ENCODE measurements at regions not wholly inside any gene's neighbourhood (a gene's known extent, or its start where the extent isn't known, plus 50 kb on each side); places are given as distances from the start of the nearest gene placed in this dataset.

- no peak for DNase-seq
Measured at GRCh38 chr12:42780671-42781070, 191.1 kb upstream of the PRICKLE1 start.

GRCh38 chr12:42779186-42779859 is 189.8 kb upstream of the PRICKLE1 start:
- DNase-seq, result no peak

GRCh38 chr12:42776396-42776795 is 186.8 kb upstream of the PRICKLE1 start:
- no peak for DNase-seq

- no peak for DNase-seq
Measured at GRCh38 chr12:42774238-42774637, 184.7 kb upstream of the PRICKLE1 start.

- no peak for DNase-seq
Measured at GRCh38 chr12:42770261-42770660, 180.7 kb upstream of the PRICKLE1 start.

- no peak for DNase-seq
Measured at GRCh38 chr12:42769455-42769854, 179.9 kb upstream of the PRICKLE1 start.

GRCh38 chr12:42767998-42768397 is 178.5 kb upstream of the PRICKLE1 start:
- no peak for DNase-seq

- no peak for DNase-seq
Measured at GRCh38 chr12:42767326-42767954, 177.9 kb upstream of the PRICKLE1 start.

GRCh38 chr12:42766754-42767153 is 177.2 kb upstream of the PRICKLE1 start:
- no peak for DNase-seq

- DNase-seq, result no peak
Measured at GRCh38 chr12:42766026-42766425, 176.5 kb upstream of the PRICKLE1 start.

GRCh38 chr12:42763682-42764081 is 174.1 kb upstream of the PRICKLE1 start:
- DNase-seq, result no peak

- no peak for DNase-seq
Measured at GRCh38 chr12:42762395-42762925, 172.9 kb upstream of the PRICKLE1 start.

GRCh38 chr12:42761601-42762350 is 172.2 kb upstream of the PRICKLE1 start:
- DNase-seq, result no peak

GRCh38 chr12:42761086-42761485 is 171.5 kb upstream of the PRICKLE1 start:
- DNase-seq, result no peak

GRCh38 chr12:42760550-42760949 is 171.0 kb upstream of the PRICKLE1 start:
- DNase-seq, result no peak

- DNase-seq, result no peak
Measured at GRCh38 chr12:42759622-42760273, 170.2 kb upstream of the PRICKLE1 start.

- DNase-seq, result no peak
Measured at GRCh38 chr12:42758806-42759205, 169.3 kb upstream of the PRICKLE1 start.

- DNase-seq, result no peak
Measured at GRCh38 chr12:42757624-42758119, 168.1 kb upstream of the PRICKLE1 start.

- DNase-seq, result no peak
Measured at GRCh38 chr12:42756841-42757623, 167.5 kb upstream of the PRICKLE1 start.

GRCh38 chr12:42750356-42750755 is 160.8 kb upstream of the PRICKLE1 start:
- DNase-seq, result no peak

GRCh38 chr12:42749239-42749638 is 159.7 kb upstream of the PRICKLE1 start:
- no peak for DNase-seq

GRCh38 chr12:42744539-42745182 is 155.1 kb upstream of the PRICKLE1 start:
- DNase-seq, result no peak

Measured in SIG-M5 (cell line).